ENCODE measurements at regions not wholly inside any gene's neighbourhood (a gene's known extent, or its start where the extent isn't known, plus 50 kb on each side); places are given as distances from the start of the nearest gene placed in this dataset.

GRCh38 chr1:87851490-87851889 lies 522.8 kb downstream of the LMO4 start:
- TF ChIP-seq, protein P1, sequence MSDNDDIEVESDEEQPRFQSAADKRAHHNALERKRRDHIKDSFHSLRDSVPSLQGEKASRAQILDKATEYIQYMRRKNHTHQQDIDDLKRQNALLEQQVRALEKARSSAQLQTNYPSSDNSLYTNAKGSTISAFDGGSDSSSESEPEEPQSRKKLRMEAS (IDR thresholded peaks at IDR 0.05): no peak
- TF ChIP-seq ZBTB33 (IDR thresholded peaks at IDR 0.05): no peak
- TF ChIP-seq, protein P2, sequence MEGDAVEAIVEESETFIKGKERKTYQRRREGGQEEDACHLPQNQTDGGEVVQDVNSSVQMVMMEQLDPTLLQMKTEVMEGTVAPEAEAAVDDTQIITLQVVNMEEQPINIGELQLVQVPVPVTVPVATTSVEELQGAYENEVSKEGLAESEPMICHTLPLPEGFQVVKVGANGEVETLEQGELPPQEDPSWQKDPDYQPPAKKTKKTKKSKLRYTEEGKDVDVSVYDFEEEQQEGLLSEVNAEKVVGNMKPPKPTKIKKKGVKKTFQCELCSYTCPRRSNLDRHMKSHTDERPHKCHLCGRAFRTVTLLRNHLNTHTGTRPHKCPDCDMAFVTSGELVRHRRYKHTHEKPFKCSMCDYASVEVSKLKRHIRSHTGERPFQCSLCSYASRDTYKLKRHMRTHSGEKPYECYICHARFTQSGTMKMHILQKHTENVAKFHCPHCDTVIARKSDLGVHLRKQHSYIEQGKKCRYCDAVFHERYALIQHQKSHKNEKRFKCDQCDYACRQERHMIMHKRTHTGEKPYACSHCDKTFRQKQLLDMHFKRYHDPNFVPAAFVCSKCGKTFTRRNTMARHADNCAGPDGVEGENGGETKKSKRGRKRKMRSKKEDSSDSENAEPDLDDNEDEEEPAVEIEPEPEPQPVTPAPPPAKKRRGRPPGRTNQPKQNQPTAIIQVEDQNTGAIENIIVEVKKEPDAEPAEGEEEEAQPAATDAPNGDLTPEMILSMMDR (IDR thresholded peaks at IDR 0.05; ENCODE audit: low read depth, low read length, missing input control): no peak
- no peak for TF ChIP-seq YY1 (IDR thresholded peaks at IDR 0.05)
- TF ChIP-seq FOXA1 (IDR thresholded peaks at IDR 0.05): no peak
- no peak for TF ChIP-seq TAF1 (conservative IDR thresholded peaks at IDR 0.05)
- no peak for TF ChIP-seq SP1 (IDR thresholded peaks at IDR 0.05)
- TF ChIP-seq, protein P3, sequence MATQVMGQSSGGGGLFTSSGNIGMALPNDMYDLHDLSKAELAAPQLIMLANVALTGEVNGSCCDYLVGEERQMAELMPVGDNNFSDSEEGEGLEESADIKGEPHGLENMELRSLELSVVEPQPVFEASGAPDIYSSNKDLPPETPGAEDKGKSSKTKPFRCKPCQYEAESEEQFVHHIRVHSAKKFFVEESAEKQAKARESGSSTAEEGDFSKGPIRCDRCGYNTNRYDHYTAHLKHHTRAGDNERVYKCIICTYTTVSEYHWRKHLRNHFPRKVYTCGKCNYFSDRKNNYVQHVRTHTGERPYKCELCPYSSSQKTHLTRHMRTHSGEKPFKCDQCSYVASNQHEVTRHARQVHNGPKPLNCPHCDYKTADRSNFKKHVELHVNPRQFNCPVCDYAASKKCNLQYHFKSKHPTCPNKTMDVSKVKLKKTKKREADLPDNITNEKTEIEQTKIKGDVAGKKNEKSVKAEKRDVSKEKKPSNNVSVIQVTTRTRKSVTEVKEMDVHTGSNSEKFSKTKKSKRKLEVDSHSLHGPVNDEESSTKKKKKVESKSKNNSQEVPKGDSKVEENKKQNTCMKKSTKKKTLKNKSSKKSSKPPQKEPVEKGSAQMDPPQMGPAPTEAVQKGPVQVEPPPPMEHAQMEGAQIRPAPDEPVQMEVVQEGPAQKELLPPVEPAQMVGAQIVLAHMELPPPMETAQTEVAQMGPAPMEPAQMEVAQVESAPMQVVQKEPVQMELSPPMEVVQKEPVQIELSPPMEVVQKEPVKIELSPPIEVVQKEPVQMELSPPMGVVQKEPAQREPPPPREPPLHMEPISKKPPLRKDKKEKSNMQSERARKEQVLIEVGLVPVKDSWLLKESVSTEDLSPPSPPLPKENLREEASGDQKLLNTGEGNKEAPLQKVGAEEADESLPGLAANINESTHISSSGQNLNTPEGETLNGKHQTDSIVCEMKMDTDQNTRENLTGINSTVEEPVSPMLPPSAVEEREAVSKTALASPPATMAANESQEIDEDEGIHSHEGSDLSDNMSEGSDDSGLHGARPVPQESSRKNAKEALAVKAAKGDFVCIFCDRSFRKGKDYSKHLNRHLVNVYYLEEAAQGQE (IDR thresholded peaks at IDR 0.05): no peak
- no peak for TF ChIP-seq EGR1 (IDR thresholded peaks at IDR 0.05; ENCODE audit: low read depth in 2 of 2)
- no peak for TF ChIP-seq GABPA (IDR thresholded peaks at IDR 0.05 in 1 of 2, conservative IDR thresholded peaks at IDR 0.05 in 1 of 2)
